ENCODE measurements at regions not wholly inside any gene's neighbourhood (a gene's known extent, or its start where the extent isn't known, plus 50 kb on each side); places are given as distances from the start of the nearest gene placed in this dataset.

DNA sequence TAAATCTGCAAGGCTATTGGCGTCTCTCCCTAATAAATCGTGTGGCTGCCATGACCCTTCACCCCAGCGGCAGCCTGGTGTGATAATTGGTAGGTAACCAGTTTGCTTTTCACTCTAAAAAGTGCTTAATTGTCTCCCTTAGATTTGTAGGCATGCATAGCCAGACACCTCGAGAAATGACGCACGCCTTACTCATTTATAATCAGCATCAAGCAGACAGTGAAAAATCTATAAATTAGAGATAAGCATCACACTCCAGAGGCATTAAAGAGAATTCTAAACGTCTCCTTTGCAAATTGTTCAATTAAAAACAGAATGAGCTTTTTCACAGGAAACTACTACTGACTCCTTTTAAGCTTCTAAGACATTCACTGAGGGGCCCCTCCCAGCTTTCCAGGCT lies 110.2 kb upstream of the RPS6KA2 start:
- no peak for DNase-seq (ENCODE audit: low read depth in 4 of 4, low spot score in 2 of 4)

DNA sequence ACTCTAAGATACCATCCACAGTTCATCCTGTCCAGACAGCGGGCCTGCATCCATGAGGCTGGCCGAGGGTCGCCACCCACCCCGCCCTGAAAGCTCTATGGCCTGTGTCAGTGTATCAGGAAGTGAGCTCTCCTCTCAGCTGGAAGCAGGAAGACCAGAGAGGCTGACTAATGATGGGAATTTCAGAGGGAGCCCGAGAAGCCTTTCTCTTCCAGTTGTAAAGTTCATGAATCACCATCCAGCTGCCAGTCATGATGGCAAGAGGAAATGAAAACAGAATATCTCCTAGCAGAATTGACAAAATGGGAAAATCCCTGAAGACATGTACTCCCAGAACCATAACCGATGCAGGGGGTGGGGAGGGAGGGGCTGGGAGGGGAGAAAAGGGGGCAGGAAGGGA lies 109.6 kb upstream of the RPS6KA2 start:
- no peak for DNase-seq (ENCODE audit: low read depth in 4 of 4, low spot score in 2 of 4)

DNA sequence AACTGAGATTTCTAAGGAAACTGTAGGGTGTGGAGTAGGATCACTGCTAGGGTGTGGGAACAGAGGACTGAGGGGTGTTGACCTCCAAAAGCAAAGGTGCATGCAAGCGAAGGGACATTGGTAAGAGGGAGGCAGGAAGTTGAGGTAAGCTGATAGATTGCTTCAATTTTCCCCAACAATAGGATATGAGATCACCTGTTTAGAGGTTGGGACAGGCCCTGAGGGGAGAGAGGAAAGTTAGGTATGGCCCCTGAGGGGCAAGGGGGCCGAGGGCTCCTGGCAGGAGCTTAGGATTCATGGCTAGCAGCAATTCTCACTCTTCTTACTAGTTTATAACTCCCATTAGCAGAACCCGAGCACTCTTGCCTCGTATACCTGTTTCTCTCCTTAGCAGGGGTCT lies 106.8 kb upstream of the RPS6KA2 start:
- no peak for DNase-seq (ENCODE audit: low read depth in 4 of 4, low spot score in 2 of 4)

DNA sequence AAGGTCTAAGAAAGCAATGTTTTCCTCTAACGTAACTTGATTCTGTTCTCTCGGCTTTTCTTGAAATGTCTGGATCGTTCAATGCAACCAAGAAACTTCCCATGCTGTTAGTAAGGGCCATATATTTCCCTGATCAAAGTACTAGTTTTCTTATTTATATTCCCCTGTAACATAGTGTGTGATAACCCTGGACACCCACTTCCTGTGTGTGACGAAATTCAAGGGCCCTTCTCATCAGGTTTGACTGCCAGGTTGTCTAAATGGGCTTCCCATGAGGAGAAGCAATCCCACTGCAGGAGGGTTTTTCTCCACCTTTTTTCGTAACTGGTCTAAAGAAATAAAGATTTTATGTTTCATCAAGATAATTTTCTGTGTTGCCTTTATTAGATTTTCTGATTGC lies 102.6 kb upstream of the RPS6KA2 start:
- DNase-seq (ENCODE audit: low read depth in 4 of 4, low spot score in 2 of 4): no peak

DNA sequence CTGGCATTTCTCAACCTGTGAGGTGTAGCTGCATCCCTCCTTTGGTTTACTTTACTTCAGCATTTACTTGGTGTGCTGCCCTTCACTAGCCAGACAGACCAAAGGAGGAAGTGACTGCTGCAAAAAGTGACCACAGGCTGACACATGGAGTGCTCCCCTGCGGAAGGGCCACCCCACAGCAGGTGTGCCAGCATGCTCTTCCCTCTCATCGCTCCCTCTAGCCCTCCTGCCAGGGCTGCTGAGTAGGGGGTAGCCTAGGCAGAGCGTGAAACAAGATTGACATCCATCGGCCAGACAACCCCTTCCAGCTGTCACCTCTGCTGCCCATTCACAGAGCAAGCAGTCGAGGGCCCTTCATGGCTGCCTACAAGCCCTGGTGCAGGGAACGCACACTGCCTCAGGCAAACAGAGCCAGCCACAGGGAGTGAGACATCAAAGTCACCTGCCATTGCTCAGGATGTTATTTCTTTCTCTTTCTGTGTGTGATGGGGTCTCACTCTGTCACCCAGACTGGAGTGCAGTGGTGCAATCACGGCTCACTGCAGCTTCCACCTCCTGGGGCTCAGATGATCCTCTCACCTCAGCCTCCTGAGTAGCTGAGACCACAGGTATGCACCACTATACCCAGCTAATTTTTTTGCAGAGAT lies 102.0 kb upstream of the RPS6KA2 start:
- DNase-seq (ENCODE audit: low read depth in 4 of 4, low spot score in 2 of 4): no peak

DNA sequence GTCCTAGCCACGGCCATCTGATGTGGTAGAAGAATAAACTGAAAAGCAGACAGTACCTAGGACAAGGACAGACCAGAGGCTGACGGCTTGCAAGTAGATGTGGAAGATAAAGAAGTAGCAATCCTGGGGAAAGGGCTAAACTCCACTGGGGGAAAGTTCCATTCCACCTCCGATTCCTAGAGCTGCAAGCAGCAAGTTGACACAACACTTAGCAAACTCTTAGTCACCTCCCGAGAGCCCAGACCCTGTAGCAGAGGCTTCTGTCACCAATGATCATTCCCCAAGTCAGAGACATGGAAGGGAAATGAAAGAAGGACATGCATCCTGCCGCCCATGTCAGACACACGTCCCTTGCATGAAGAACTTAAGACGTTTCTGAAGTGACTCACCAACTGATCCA lies 99.2 kb upstream of the RPS6KA2 start:
- no peak for DNase-seq (ENCODE audit: low read depth in 4 of 4, low spot score in 2 of 4)

DNA sequence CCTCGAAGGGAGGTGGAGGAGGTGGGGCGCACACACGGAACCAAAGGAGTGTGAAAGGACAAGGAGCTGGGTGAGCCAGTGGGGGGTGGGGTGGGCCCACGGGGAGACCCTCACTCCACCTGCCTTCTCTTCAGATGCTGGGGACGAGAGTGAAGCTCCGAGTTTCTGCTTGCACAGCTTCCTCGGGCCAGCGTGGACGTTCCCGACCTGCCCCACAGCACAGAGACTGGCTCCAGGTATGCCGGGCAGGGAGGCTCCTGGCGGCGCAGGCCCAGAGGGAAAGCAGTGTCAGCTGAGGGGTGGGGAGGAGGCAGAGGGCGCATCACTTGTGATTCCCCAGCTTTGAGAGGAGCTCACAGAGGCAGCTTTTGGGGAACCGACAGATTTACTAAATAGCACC lies 98.5 kb upstream of the RPS6KA2 start:
- DNase-seq (ENCODE audit: low read depth in 4 of 4, low spot score in 2 of 4): no peak

DNA sequence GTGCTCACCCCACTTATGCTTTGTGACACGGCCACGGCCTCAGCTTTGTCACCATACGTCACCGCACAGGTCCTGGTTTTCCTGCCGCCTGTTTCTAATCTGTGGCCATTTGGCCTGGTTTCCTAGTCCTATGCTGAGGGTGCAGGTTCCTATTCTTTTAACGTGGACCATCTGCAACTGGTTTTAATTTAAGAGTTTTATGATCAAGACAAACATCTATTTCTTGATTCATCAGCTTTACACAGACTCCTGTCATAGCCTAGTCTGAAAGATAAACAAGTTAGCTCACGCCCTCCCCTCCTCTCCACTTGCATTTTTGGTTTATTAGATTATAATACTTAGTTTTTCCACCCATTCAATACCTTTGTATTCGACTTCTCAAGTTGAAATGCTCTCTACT lies 97.5 kb upstream of the RPS6KA2 start:
- no peak for DNase-seq (ENCODE audit: low read depth in 4 of 4, low spot score in 2 of 4)

DNA sequence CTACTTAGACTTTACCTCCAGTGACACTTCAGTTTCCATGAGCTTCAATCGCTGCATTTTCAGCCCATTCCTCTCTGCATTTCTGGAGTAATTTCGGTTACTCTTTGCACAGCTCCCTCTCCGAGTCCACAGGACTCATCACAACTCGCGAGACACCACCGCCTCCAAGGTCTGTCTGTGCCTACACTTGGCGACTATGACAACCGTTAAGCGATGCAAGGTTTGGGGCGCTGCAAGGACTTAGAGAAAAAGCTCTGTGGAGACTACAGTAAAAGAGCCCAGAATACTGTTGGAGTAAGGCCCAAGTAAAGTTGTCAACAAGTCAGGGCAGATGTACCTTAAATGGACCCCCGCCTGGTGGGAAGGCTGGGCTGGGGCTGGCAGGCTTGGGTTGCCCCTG lies 95.7 kb upstream of the RPS6KA2 start:
- no peak for DNase-seq (ENCODE audit: low read depth in 4 of 4, low spot score in 2 of 4)

DNA sequence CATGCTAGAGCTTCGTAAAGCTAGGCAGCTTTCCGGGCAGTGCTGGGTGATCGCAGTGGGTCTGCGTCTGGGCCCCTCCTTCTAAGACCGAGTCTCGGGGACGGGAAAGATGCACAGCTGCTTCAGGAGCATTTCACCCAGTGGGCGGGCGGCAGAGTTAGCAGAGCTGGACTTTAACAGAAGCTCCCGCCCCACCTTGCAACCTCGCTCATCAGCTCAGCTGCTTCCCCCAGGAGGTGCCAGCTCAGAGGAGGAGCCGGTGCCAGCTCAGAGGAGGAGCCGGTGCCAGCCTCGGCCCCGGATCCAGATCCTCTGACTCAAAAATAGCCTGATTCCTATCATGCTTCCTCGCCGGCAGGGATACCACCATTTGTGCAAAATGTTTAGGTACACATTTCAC lies 94.5 kb upstream of the RPS6KA2 start:
- DNase-seq (ENCODE audit: low read depth in 4 of 4, low spot score in 2 of 4): no peak

DNA sequence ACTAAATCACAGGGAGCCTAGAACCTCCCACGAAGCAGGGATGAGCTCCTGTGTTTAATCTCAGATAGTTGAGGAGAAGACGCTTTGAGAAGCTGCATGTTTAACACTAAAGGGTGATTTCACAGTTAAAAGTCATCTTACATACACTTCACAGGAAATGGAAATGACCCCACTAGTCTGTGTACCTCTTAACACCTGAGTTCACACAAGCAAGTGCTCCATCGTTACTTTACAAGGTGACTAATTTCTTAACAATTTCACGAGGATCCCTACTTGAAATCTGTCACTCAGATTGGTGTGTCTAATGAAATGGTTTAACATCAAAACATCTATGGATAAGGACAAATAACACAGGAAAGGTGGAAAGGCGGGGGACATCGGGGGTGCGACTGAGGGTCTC lies 93.8 kb upstream of the RPS6KA2 start:
- DNase-seq (ENCODE audit: low read depth in 4 of 4, low spot score in 2 of 4): no peak

DNA sequence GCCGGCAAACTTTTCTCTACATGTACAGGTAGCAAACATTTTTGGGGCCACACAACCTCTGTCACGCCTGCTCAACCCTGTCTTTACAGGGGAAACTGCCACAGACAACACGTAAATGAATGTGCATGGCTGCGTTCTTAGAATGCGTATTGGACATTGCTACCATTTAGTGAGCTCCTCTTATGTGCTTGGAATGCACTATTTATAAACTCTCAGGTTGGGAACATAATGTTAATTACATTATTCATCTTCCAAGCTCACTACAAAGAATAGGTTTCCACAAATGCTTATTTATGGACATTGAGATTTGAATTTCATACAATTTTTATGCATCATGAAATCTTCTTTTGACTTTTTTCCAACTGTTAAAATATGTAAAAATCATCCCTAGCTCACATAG lies 92.0 kb upstream of the RPS6KA2 start:
- DNase-seq (ENCODE audit: low read depth in 4 of 4, low spot score in 2 of 4): no peak

DNA sequence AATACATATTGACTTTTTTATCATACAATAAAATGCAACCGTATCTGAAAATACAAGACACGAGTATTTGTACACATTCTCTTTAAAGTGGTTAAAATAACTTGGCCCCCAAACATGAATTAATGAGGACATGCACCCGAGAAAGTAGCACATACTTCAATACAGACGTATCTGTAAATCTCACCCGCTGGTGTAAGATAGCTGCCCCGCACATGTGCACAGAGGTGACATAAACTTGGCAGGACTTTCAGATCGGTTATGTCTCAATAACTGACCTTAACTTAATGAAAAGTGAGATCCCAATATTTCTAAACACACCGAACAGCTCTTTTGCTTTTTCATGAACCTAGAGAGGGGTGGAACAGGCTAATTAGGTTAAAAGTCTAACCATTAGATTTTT lies 91.5 kb upstream of the RPS6KA2 start:
- no peak for DNase-seq (ENCODE audit: low read depth in 4 of 4, low spot score in 2 of 4)

DNA sequence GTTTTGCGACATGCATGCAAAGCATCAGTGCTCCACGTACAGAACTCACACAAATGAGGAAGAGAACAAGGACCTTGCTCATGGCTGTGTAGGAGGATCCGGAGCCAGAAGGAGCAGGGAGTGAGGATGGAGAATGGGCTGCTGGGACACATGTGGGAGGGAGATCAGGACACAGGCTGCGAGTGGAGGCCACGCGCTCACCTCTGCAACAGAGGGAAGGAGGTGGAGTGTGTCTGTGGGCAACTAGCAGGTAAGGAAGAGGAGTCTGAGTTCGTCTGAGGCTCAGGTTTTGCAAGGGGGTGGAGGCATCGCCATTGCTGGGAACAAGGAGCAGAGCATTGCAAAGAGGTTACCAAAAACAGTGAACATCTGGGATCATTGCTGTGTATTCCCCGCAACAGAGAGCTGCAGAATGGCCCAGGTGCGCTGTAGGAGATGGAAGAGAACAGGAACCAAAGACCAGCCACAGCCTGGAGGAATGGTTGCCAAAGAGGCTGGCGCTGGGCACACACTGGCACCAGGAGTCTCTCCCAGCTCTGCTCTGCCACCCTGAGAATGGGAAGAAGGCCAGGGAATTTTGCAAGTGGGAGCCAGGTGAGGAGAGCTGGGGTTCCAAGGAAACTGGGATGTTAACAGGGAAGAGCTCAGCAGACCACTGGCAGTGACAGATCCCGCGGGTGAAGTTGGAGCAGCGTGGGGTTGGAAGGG lies 90.0 kb upstream of the RPS6KA2 start:
- no peak for DNase-seq (ENCODE audit: low read depth in 4 of 4, low spot score in 2 of 4)

DNA sequence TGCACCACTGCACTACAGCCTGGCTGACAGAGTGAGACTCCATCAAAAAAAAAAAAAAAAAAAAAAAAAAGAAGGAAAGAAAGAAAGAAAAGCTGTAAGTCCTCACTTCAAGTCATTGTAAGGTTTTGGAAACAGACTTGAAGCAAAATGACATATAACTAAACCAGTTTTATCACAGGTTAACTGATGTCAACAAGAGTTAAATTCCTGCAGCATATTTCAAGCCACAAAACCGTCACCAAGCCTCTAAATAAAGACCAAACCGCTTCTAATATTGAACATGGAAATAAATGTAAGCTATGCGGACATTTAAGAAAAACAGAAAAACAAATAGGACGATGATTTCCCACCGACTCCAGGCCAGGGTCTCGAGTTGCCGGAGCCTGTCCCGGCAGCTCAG lies 88.9 kb upstream of the RPS6KA2 start:
- DNase-seq (ENCODE audit: low read depth in 4 of 4, low spot score in 2 of 4): peak in 1 of 4 donors; percentile 46

DNA sequence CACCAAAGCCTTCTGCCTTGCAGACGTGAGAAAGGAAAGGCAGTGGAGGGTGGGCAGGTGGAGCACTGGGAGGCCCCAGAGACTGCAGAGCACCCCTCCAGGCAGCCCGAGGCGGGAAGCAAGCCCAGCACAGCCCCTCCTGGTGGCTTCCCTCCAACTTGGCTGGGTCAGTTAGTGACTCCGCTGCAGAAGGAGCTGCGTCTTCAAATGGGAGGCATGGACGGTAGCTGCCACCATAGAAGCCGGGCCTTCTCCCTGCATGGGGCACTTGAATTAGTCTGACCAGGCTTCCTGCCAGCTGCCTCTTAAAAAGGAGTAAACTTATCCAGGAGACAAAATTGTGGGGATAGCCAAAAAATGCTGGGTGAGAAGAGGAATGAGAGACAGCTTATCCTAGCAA lies 88.0 kb upstream of the RPS6KA2 start:
- no peak for DNase-seq (ENCODE audit: low read depth in 4 of 4, low spot score in 2 of 4)

DNA sequence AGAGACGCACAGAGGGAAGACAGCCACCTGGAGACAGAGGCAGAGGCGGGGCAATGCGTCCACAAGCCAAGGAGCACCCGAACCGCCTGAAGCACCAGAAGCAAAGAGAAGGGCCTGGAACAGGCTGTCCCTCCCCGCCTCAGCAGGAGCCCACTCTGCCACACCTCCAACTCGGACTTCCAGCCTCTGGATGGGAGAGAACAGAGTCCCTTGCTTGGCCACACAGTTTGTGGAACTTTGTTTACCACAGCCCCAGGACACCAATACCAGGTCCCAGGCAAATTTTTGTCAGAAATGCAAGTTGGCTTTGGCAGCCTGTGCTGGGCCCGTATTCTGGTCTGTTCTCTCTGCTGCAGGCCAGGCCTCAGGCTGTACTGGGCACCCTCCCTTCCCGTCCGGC lies 87.5 kb upstream of the RPS6KA2 start:
- DNase-seq (ENCODE audit: low read depth in 4 of 4, low spot score in 2 of 4): no peak

DNA sequence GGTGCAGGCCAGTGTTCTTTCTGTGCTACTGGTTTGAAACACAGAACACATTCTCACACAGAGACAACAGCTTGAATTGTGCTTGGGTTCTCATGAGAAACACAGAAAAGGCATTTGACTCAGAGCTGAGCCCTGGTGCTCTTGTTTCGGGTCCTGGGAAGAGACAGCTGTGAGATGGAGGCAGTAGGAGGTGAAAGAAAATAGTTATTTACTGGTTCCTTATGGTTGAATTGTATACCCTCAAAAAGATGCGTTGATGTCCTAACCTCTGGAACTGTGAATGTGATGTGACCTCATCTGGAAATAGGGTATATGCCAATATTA lies 87.1 kb upstream of the RPS6KA2 start:
- no peak for DNase-seq (ENCODE audit: low read depth in 4 of 4, low spot score in 2 of 4)

DNA sequence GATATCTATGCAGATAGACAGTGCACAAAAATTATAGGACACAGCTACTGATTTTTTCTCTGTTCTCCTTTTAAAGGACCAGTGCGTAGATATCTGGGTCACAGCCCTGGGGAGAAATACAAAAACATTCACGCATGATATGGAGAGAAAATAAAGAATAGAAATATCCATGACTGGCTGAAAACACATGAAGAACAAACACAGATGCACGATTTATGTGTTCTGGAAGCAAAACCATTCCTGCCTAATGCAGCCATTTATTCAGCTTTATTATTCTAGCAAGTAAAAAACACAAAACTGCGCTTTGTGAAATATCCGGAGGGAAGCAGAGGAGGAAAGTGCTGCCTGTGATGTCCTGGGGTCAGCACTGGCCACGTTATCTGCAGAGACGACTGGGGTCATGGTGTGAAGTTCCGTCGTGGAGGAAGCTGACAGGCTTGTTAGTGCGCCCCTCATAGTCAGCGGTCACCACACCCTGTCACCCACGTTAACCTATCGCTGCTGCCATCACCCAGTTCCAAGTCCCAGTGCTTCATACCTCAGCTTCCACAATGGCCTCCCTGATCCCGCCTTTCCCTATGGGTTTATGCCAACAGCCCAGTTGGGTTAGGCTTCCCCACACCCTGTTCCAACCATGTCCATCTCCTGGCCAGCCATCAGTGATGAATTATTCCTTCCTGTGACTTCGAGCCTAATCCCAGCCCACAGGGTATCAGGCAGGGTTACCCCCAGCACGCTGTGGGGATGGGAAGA lies 86.6 kb upstream of the RPS6KA2 start:
- DNase-seq (ENCODE audit: low read depth in 4 of 4, low spot score in 2 of 4): peak in 1 of 4 donors; percentile 48

DNA sequence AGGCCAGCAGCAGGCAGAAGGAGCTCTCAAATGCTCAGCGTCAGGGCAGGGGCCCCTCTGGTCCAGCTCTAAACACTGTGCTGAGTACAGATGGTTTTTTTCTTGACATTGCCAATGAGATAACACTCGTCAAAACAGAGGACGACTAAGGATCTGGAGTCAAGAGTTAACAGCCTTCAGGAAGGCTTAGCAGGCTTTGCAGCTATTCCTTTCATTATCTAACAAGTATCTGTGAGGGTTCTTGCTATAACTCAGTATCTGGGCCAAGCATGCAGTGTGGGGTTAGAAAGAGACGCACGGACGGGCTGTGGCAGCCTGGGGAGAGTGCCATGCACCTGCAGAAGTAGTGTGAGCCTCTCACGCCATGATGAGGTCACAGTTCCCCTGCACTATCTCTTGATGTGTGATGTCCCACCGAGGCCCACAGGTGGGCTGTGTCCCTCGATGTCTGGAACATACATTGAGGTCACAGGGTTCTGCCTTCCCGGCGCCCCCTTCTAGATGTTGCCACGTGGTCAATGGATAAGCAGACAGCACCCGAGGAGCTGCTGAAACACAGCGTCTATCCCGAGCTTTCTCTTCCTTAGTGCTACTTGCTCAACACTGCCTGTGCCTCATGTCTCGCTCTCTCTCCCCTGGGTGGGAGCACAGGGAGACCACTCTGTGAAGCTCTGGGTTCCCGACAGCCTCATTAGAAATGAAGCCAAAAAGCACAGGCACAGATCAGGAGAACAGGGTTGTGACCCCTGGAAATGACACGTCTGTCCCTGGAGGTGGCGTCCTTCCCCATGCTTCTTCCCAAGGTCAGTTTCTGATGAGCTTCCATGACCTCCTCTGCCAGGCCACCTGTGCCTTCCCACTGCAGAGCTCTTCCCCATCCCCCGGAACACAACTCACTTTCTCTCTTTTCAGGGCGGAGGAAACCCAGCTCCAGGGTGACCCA lies 85.5 kb upstream of the RPS6KA2 start:
- no peak for DNase-seq (ENCODE audit: low read depth in 4 of 4, low spot score in 2 of 4)

DNA sequence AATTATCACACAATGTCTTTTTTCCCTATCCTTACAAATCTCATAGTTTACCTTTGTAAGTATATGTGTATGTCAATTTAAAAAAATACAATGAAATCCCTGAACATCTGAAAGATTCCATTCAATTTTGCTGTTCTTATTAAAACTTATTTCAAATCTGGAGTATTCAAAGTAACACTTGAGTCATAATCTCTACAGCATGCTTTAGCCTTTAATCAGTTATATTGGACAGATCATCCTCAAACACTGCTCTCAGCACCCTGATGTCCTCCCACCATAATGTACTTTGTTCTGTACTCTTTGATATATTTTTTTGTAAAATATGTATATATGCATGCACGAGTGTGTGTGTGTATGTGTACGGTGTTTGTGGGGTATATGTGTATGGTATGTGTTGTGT lies 83.0 kb upstream of the RPS6KA2 start:
- no peak for DNase-seq (ENCODE audit: low read depth in 4 of 4, low spot score in 2 of 4)
